ENCODE measurements at regions not wholly inside any gene's neighbourhood (a gene's known extent, or its start where the extent isn't known, plus 50 kb on each side); places are given as distances from the start of the nearest gene placed in this dataset.

GRCh38 chrX:96246436-96246835, 438.2 kb upstream of the DIAPH2 start:
- intact Hi-C loops (cut with DNase I; ENCODE audit: low total_unique reads), result no loop called here
- H3K4me3 ChIP-seq, result no peak overlapping the region
- no peaks in the 10 kb centered on the region for H3K27me3 ChIP-seq (replicated peaks in 1 of 7)
- no peak overlapping the region for H3K27ac ChIP-seq
- no peaks in the 10 kb centered on the region for H3K36me3 ChIP-seq
- no peaks in the 10 kb centered on the region for H3K4me1 ChIP-seq
- H3K9me3 ChIP-seq, result no peaks in the 10 kb centered on the region
- TF ChIP-seq POLR2AphosphoS5 (IDR thresholded peaks at IDR 0.05), result no peak
- no peak for TF ChIP-seq POLR2A (IDR thresholded peaks at IDR 0.05)
- TF ChIP-seq CTCF (IDR thresholded peaks at IDR 0.05 in 8 of 11, conservative IDR thresholded peaks at IDR 0.05 in 3 of 11), result no peak
- no peak for DNase-seq

Small RNAs in the stretch of these regions (small RNA-seq; reads per million reads assigned to genes)
- gene AL022161.1 (0 reads per million in 4 donors), gene RN7SL379P (0 reads per million in 4 donors), gene RNA5SP510 (0 reads per million in 4 donors), gene RPS29P28 (0 reads per million in 4 donors)

All from spleen (tissue), 8 donors.